Endothelial cell of umbilical vein (primary cell): ENCODE measurements at regions not wholly inside any gene's neighbourhood (a gene's known extent, or its start where the extent isn't known, plus 50 kb on each side); places are given as distances from the start of the nearest gene placed in this dataset.
"Not testable (repeated sequence)": the region's sequence is repeated elsewhere in the genome, so short reads cannot be mapped to it uniquely, and the experiment has no call there.

Source experiments
- EZH2 ChIP-seq: IDR thresholded peaks from 2 replicates; pipeline ENCODE4 v1.6.1; 2012; ENCODE audit warnings: borderline replicate concordance, low read depth, mild to moderate bottlenecking, moderate library complexity, low read length, inconsistent platforms; ENCODE audit not compliant: severe bottlenecking
- FOS ChIP-seq: IDR thresholded peaks from 2 replicates; pipeline ENCODE4 v1.6.1; 2011; ENCODE audit warnings: mild to moderate bottlenecking, low read length, moderate library complexity, borderline replicate concordance; ENCODE audit not compliant: insufficient read depth
- POLR2AphosphoS5 ChIP-seq: IDR thresholded peaks from 2 replicates; pipeline ENCODE4 v1.6.1; 2012; ENCODE audit warnings: low read depth, mild to moderate bottlenecking, control low read depth, low read length, moderate library complexity; ENCODE audit not compliant: insufficient read depth
- TF ChIP-seq, protein P1 (sequence below), 2 donors: IDR thresholded peaks; 1 replicate in 1 of 2; 2 replicates in 1 of 2; pipeline ENCODE4 v1.5.1; 2011; ENCODE audit warnings: low read length in 2 of 2, mild to moderate bottlenecking in 2 of 2, moderate library complexity in 2 of 2, control low read depth in 1 of 2, inconsistent platforms in 1 of 2, low read depth in 1 of 2; ENCODE audit not compliant: insufficient read depth in 1 of 2; ENCODE audit errors: extremely low read depth in 1 of 2
- TF ChIP-seq, protein P2 (sequence below): IDR thresholded peaks from 2 replicates; pipeline ENCODE4 v1.6.1; 2011; ENCODE audit not compliant: insufficient read depth, insufficient read length

DNA sequence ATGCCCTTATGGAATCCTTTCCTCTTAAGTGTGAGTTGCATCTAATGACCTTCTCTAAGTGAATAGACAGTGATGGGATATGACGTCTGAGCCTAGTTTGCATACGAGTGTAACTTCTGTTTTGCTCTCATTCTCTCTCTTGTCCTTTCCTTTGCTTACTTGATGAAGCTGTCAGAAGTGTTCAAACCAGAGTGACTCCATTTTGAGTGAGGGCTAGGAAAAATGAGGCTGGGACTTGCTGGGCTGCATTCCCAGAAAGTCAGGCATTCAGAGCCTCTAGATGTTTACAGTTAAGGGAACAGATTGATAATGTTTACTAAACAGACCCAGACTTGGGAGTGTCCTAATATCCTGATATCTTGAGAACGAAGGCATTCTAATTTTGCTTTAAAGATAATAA, 311.2 kb upstream of the SOX4 start:
- TF ChIP-seq EZH2, FOS, POLR2AphosphoS5: not testable (repeated sequence)
- TF ChIP-seq, protein P1, sequence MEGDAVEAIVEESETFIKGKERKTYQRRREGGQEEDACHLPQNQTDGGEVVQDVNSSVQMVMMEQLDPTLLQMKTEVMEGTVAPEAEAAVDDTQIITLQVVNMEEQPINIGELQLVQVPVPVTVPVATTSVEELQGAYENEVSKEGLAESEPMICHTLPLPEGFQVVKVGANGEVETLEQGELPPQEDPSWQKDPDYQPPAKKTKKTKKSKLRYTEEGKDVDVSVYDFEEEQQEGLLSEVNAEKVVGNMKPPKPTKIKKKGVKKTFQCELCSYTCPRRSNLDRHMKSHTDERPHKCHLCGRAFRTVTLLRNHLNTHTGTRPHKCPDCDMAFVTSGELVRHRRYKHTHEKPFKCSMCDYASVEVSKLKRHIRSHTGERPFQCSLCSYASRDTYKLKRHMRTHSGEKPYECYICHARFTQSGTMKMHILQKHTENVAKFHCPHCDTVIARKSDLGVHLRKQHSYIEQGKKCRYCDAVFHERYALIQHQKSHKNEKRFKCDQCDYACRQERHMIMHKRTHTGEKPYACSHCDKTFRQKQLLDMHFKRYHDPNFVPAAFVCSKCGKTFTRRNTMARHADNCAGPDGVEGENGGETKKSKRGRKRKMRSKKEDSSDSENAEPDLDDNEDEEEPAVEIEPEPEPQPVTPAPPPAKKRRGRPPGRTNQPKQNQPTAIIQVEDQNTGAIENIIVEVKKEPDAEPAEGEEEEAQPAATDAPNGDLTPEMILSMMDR (IDR thresholded peaks at IDR 0.05; ENCODE audit: extremely low read depth in 1 of 2, insufficient read depth in 1 of 2, low read depth in 1 of 2, low read length in 2 of 2) = not testable (repeated sequence)
- TF ChIP-seq, protein P2, sequence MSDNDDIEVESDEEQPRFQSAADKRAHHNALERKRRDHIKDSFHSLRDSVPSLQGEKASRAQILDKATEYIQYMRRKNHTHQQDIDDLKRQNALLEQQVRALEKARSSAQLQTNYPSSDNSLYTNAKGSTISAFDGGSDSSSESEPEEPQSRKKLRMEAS = not testable (repeated sequence)
